SK-N-MC (cell line): ENCODE measurements at regions not wholly inside any gene's neighbourhood (a gene's known extent, or its start where the extent isn't known, plus 50 kb on each side); places are given as distances from the start of the nearest gene placed in this dataset.

ENCODE experiments used
- DNase-seq: peaks from one replicate; pipeline ENCODE4 v3.0.0-alpha.2; 2011; ENCODE audit warnings: low read depth, low spot score
- H3K27ac ChIP-seq: fragments of 200-600 bp; sonication (generic); 2 replicates; pipeline ENCODE4 v1.5.1; 2016; ENCODE audit warnings: mixed run types
- H3K36me3 ChIP-seq: fragments of 200-600 bp; sonication (generic); 2 replicates; pipeline ENCODE4 v1.6.1; 2017; ENCODE audit warnings: antibody characterized with exemption, low read length, mixed read lengths; ENCODE audit not compliant: insufficient read depth
- H3K4me3 ChIP-seq: fragments of 200-600 bp; sonication (generic); 2 replicates; pipeline ENCODE4 v1.5.1; 2016
- H3K9ac ChIP-seq: fragments of 200-600 bp; sonication (generic); 2 replicates; pipeline ENCODE4 v1.8.0; 2017; ENCODE audit warnings: mixed run types, mixed read lengths; ENCODE audit not compliant: insufficient read length
- H3K9me3 ChIP-seq: fragments of 200-600 bp; sonication (generic); 2 replicates; pipeline ENCODE4 v1.6.1; 2017; ENCODE audit warnings: low read depth, mild to moderate bottlenecking, antibody characterized with exemption, low read length, moderate library complexity, mixed read lengths
- EZH2 ChIP-seq: fragments of 200-600 bp; sonication (generic); IDR thresholded peaks from one replicate; pipeline ENCODE4 v1.6.1; 2017; ENCODE audit warnings: antibody characterized with exemption
- FOXP2 ChIP-seq: optimal IDR thresholded peaks from 2 replicates; pipeline ENCODE3; 2011; ENCODE audit warnings: mild to moderate bottlenecking, moderate library complexity; ENCODE audit not compliant: insufficient read depth; ENCODE audit errors: extremely low read length, control extremely low read depth
- POLR2AphosphoS5 ChIP-seq: IDR thresholded peaks from 2 replicates; pipeline ENCODE4 v1.6.1; 2012; ENCODE audit warnings: mild to moderate bottlenecking, low read depth, low read length, borderline replicate concordance

- H3K27ac ChIP-seq = no peak overlapping the region
- no peak overlapping the region for H3K4me3 ChIP-seq
- TF ChIP-seq EZH2 (no peak), POLR2AphosphoS5 (no peak), FOXP2 (no peak)
These were observed 144.4 kb upstream of the FGGY start for GRCh38 chr1:59152511-59152910.

GRCh38 chr1:59154401-59154800 lies 142.5 kb upstream of the FGGY start:
- no peaks in the 10 kb centered on the region for H3K36me3 ChIP-seq
- no peak overlapping the region for H3K9ac ChIP-seq
- H3K27ac ChIP-seq = no peak overlapping the region
- no peak overlapping the region for H3K4me3 ChIP-seq
- no peak for TF ChIP-seq EZH2
- TF ChIP-seq FOXP2 = no peak
- no peak for TF ChIP-seq POLR2AphosphoS5
- DNase-seq = no peak
- H3K9me3 ChIP-seq = no peaks in the 10 kb centered on the region

More at GRCh38 chr1:59152511-59152910, 144.4 kb upstream of the FGGY start:
- H3K9me3 ChIP-seq = no peaks in the 10 kb centered on the region
- H3K36me3 ChIP-seq = no peaks in the 10 kb centered on the region
- no peak overlapping the region for H3K9ac ChIP-seq
- no peak for DNase-seq

DNA sequence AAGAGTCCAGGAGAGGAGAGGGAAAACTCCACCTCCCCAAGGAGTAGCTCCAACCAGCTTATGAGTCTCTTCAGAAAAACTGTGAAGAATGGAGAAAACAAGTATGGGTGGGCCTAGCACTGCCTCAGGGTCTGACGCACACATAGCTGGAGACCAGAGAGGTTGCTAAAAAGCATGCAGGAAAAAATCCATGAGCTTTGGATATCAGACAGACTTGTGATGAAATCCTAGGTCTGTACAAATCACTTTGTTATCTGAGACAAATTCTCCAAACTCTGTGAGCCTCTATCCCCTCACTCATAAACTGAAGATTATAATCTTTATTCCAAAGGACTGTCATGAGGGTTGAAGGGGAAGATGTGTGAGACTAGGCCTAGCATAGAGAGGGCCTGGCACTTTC lies 141.5 kb upstream of the FGGY start:
- TF ChIP-seq FOXP2 = no peak
- TF ChIP-seq EZH2 = no peak
- no peak for TF ChIP-seq POLR2AphosphoS5
- no peak overlapping the region for H3K27ac ChIP-seq
- H3K36me3 ChIP-seq = no peaks in the 10 kb centered on the region
- H3K9ac ChIP-seq = no peak overlapping the region
- H3K4me3 ChIP-seq = no peak overlapping the region
- no peaks in the 10 kb centered on the region for H3K9me3 ChIP-seq
- no peak for DNase-seq

DNA sequence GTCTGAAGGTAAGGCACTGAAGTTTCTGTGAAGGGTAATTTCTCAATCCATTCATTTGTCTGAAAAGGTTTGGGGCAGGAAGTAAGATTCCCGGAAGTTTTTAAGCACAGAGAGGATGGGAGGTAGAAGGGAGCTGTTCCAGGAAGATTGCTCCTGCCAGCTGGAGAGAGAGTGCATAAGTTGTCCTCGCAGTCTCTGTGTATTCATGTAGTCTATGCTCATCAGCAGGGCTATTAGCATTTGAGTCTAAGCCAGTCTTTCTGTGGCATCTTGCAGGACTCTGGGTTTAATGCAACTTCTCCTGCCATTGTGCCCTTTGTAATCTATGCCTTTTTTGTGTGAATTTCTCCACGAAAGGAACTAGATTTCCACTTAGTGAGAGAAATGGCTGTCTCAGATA lies 140.8 kb upstream of the FGGY start:
- Histone ChIP-seq H3K27ac (no peak overlapping the region), H3K36me3 (no peaks in the 10 kb centered on the region), H3K9ac (no peak overlapping the region), H3K9me3 (no peaks in the 10 kb centered on the region), H3K4me3 (no peak overlapping the region)
- no peak for DNase-seq
- TF ChIP-seq FOXP2 = no peak
- TF ChIP-seq EZH2 = no peak
- no peak for TF ChIP-seq POLR2AphosphoS5

DNA sequence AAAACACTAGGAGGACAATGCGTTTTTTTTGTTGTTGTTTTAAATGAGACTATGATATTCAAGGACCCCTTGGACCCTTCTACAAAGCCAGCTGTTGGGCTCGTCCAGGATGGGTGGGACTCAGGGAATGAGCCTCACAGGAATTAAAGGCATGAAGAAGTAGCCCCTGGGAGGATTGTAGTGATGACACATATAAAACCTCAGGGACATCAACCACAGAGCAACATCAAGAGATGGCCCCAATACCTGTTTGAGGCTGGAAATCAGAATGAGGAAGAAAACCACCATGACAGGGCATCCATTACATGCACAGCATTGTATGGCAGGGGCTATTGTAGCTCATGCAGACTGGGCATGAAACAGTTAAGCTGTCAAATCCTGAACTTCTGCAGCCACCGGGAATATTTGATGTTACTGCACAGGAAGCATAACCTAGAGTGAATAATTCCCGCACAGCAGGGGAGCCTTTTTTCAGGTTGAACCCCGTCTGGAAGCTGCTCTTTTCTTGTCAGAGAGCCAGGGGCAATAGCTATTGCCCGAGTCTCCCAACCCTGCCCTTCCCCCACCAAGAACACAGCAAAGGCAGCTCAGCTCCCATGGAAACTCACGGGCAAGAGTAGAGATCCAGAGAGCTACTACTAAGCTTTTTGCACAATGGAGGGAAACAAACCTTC lies 140.2 kb upstream of the FGGY start:
- H3K9me3 ChIP-seq = no peaks in the 10 kb centered on the region
- H3K27ac ChIP-seq = no peak overlapping the region
- H3K36me3 ChIP-seq = no peaks in the 10 kb centered on the region
- DNase-seq = no peak
- no peak overlapping the region for H3K4me3 ChIP-seq
- peak; percentile 16; the same call in 1 of the 2 replicates for TF ChIP-seq POLR2AphosphoS5
- TF ChIP-seq EZH2 = no peak
- no peak overlapping the region for H3K9ac ChIP-seq

DNA sequence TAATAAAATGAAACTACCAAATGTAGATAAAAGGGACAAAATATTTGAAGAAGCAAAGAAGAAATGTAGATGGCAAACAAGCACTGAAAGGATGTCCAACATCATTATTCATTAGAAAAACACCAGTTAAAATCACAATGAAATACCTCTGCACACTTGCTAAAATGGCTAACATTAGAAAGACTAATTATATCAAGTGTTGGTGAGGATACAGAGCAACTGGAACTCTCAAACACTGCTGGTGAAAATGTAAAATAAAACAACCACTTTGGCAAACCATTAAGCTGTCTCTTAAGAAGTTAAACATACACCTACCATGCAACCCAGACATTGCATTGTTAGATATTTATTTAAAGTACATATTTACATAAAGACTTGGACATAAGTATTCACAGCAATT lies 138.6 kb upstream of the FGGY start:
- TF ChIP-seq EZH2 (no peak), FOXP2 (no peak), POLR2AphosphoS5 (no peak)
- no peak overlapping the region for H3K27ac ChIP-seq
- H3K4me3 ChIP-seq = no peak overlapping the region
- no peaks in the 10 kb centered on the region for H3K9me3 ChIP-seq
- H3K9ac ChIP-seq = no peak overlapping the region
- DNase-seq = no peak
- no peaks in the 10 kb centered on the region for H3K36me3 ChIP-seq

- no peak for TF ChIP-seq POLR2AphosphoS5
- TF ChIP-seq EZH2 = no peak
- TF ChIP-seq FOXP2 = no peak
- no peaks in the 10 kb centered on the region for H3K9me3 ChIP-seq
- DNase-seq = no peak
- no peak overlapping the region for H3K9ac ChIP-seq
- H3K36me3 ChIP-seq = no peaks in the 10 kb centered on the region
- H3K4me3 ChIP-seq = no peak overlapping the region
- no peak overlapping the region for H3K27ac ChIP-seq
These were observed 137.2 kb upstream of the FGGY start for GRCh38 chr1:59159557-59160203.

DNA sequence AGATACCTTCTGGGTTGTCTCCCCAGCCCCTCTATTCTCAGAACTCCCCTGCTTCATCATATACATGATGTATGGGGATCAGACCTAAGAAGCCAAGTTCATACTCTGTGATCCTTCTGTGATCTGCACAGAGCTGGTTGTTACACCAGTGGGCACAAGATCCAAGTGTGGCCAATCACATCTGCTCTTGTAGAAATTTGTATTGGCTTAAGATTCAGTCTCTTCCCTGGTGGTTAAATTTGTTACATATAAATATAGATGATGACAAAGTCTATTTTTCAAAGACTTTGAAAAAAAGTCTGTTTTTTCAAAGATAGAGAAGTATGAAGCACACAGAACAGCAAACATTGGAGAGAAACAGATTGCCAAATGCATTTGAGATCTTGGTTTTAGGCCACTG lies 135.8 kb upstream of the FGGY start:
- Histone ChIP-seq H3K9ac (no peak overlapping the region), H3K36me3 (no peaks in the 10 kb centered on the region), H3K9me3 (no peaks in the 10 kb centered on the region), H3K4me3 (no peak overlapping the region), H3K27ac (no peak overlapping the region)
- no peak for TF ChIP-seq POLR2AphosphoS5
- TF ChIP-seq FOXP2 = no peak
- no peak for TF ChIP-seq EZH2
- DNase-seq = no peak
